Mesendoderm (in vitro differentiated cells): ENCODE measurements at regions not wholly inside any gene's neighbourhood (a gene's known extent, or its start where the extent isn't known, plus 50 kb on each side); places are given as distances from the start of the nearest gene placed in this dataset.
A peak's percentile ranks its signal among the peaks of the same experiment; 100 is the strongest.
"Not testable (repeated sequence)": the region's sequence is repeated elsewhere in the genome, so short reads cannot be mapped to it uniquely, and the experiment has no call there.

ENCODE experiments used
- DNase-seq: peaks from one replicate; pipeline ENCODE4 v3.0.0; 2013
- H2AK5ac ChIP-seq: 2 replicates; pipeline ENCODE4 v1.6.1; 2013; ENCODE audit warnings: low read length, inconsistent platforms
- H2BK120ac ChIP-seq: 2 replicates; pipeline ENCODE4 v1.6.1; 2013; ENCODE audit warnings: low read depth, mild to moderate bottlenecking, low read length, moderate library complexity, mixed read lengths
- H2BK15ac ChIP-seq: replicated peaks from 2 replicates; pipeline ENCODE4 v1.6.1; 2013; ENCODE audit warnings: low read depth, mild to moderate bottlenecking, moderate library complexity
- H2BK5ac ChIP-seq: 2 replicates; pipeline ENCODE4 v1.6.1; 2013; ENCODE audit warnings: low read length, inconsistent platforms
- H3K18ac ChIP-seq: 2 replicates; pipeline ENCODE4 v1.6.1; 2013; ENCODE audit warnings: mild to moderate bottlenecking, low read length, mixed read lengths
- H3K23ac ChIP-seq: one replicate; pipeline ENCODE4 v1.6.1; 2013; ENCODE audit warnings: low read length
- H3K27ac ChIP-seq: 2 replicates; pipeline ENCODE4 v1.5.1; 2013; ENCODE audit warnings: low read depth, mild to moderate bottlenecking, inconsistent platforms, low read length, moderate library complexity
- H3K27me3 ChIP-seq: 2 replicates; pipeline ENCODE4 v1.6.1; 2013; ENCODE audit warnings: low read length, control low read depth, mild to moderate bottlenecking, inconsistent platforms; ENCODE audit not compliant: insufficient read depth, poor library complexity
- H3K36me3 ChIP-seq: 2 replicates; pipeline ENCODE4 v1.6.1; 2013; ENCODE audit warnings: low read length, inconsistent platforms; ENCODE audit not compliant: control insufficient read depth, insufficient read depth
- H3K4ac ChIP-seq: one replicate; pipeline ENCODE4 v1.6.1; 2013; ENCODE audit warnings: low read depth, mild to moderate bottlenecking, low read length, moderate library complexity
- H3K4me1 ChIP-seq: 2 replicates; pipeline ENCODE4 v1.6.1; 2013; ENCODE audit warnings: low read depth, low read length, inconsistent platforms; ENCODE audit not compliant: control insufficient read depth
- H3K4me2 ChIP-seq: 2 replicates; pipeline ENCODE4 v1.6.1; 2013; ENCODE audit warnings: low read length
- H3K4me3 ChIP-seq: 2 replicates; pipeline ENCODE4 v1.5.1; 2013; ENCODE audit warnings: mild to moderate bottlenecking, low read length
- H3K56ac ChIP-seq: one replicate; pipeline ENCODE4 v1.6.1; 2013; ENCODE audit warnings: low read length
- H3K79me1 ChIP-seq: 2 replicates; pipeline ENCODE4 v1.6.1; 2013; ENCODE audit warnings: low read length, inconsistent platforms
- H3K79me2 ChIP-seq: 2 replicates; pipeline ENCODE4 v1.6.1; 2013; ENCODE audit warnings: mild to moderate bottlenecking, low read length; ENCODE audit not compliant: control insufficient read depth, insufficient read depth
- H3K9ac ChIP-seq: 2 replicates; pipeline ENCODE4 v1.6.1; 2013; ENCODE audit warnings: low read length, inconsistent platforms
- H4K5ac ChIP-seq: one replicate; pipeline ENCODE4 v1.6.1; 2013; ENCODE audit warnings: low read length
- H4K8ac ChIP-seq: one replicate; pipeline ENCODE4 v1.6.1; 2013; ENCODE audit warnings: low read depth, mild to moderate bottlenecking, control low read depth, low read length, moderate library complexity
- WGBS: extraction: QIAGEN DNeasy Blood & Tissue Kit; methylation state at CpG from one replicate; pipeline ENCODE4 v1.1.7; 2013; ENCODE audit warnings: low lambda C conversion rate, missing lambda C conversion rate; ENCODE audit not compliant: insufficient coverage; ENCODE audit errors: extremely low coverage; 5-methylcytosine and 5-hydroxymethylcytosine counted together

DNA sequence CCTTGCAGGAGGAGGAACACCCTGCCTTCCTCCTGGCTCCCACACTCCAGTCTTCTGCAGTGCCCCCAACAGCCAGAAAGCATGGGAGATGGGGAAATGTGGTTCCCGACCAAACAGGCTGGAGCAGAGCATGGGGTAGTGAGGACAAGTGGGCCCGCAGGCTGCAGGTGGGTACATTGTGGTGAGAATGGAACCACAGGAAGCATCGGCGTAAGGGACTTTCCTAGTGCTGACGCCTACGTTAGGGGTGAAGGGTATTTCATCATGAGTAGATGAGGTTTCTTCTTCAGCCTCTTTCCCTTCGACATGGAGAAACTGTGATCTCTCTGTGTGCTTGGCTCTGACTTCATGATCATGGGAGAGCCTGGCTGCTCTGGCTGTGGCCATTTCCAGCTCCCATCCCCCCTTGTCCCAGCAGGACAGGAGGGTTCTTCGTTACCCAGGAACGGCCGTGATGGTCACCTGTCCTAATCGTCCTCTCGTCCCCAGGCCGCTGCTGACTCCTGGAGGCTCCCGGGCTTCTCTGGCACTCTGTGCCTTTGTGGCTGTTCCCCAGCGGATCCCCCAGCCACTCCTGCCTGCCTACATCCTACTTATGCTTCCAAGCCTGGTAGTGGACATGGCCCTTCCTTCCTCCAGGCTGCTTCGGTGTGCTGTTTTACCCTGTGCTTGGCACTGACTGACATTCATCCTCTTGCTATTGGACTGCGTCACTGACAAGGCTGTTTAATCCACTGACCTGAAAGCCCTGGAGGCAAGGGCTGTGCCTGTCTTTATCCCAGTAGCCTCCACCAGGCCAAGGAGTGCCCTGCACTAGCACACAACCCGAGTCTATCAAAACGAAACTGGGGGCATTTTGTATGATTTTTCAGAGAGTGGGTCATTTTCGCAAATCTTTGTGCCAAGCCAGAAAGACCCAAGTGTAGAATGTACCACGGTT is 65.2 kb upstream of the CECR2 start:
- Histone ChIP-seq H4K8ac (no peak overlapping the region), H3K4me3 (no peak overlapping the region), H3K23ac (no peak overlapping the region), H2AK5ac (no peak overlapping the region), H3K27me3 (no peaks in the 10 kb centered on the region), H3K9ac (no peak overlapping the region), H4K5ac (no peak overlapping the region), H3K4me2 (no peak overlapping the region), H3K36me3 (no peaks in the 10 kb centered on the region), H2BK120ac (no peak overlapping the region), H3K79me2 (no peaks in the 10 kb centered on the region), H2BK15ac (no peak overlapping the region), H3K18ac (no peak overlapping the region), H3K56ac (peak overlapping the region; percentile 31), H3K79me1 (no peaks in the 10 kb centered on the region), H3K4me1 (peaks cover 4% of the 10 kb centered on the region), H2BK5ac (no peak overlapping the region), H3K4ac (no peak overlapping the region), H3K27ac (no peak overlapping the region)
- no CpG with 5 or more reads among the region's 21 CpGs for WGBS
- DNase-seq: no peak

DNA sequence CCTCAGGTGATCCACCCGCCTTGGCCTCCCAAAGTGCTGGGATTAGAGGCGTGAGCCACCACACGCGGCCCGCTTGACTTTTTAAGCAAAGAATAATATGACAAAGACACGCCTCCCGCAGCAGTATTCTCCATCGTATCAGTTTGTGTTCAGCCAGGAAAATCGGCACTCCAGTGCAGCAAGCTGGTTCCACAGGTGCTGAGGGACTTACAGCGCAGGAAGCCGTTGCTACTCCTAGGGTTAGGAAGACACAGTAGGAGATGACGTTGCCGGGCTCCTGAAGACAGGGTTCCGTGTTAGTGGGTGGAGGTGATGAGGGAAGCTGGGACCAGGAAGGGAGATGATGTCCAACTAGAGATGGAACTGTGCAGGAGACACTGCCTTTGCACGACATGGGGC is 65.8 kb upstream of the CECR2 start:
- Histone ChIP-seq H3K4me2 (no peak overlapping the region), H2BK5ac (no peak overlapping the region), H3K27me3 (no peaks in the 10 kb centered on the region), H2BK120ac (no peak overlapping the region), H3K4me3 (no peak overlapping the region), H3K9ac (no peak overlapping the region), H3K27ac (no peak overlapping the region), H3K56ac (no peak overlapping the region), H3K36me3 (no peaks in the 10 kb centered on the region), H3K79me1 (no peaks in the 10 kb centered on the region), H4K5ac (no peak overlapping the region), H2AK5ac (no peak overlapping the region), H3K4ac (no peak overlapping the region), H2BK15ac (no peak overlapping the region), H3K79me2 (no peaks in the 10 kb centered on the region), H3K18ac (no peak overlapping the region), H3K4me1 (peaks cover 4% of the 10 kb centered on the region), H4K8ac (no peak overlapping the region), H3K23ac (no peak overlapping the region)
- no CpG with 5 or more reads among the region's 15 CpGs for WGBS
- no peak for DNase-seq

DNA sequence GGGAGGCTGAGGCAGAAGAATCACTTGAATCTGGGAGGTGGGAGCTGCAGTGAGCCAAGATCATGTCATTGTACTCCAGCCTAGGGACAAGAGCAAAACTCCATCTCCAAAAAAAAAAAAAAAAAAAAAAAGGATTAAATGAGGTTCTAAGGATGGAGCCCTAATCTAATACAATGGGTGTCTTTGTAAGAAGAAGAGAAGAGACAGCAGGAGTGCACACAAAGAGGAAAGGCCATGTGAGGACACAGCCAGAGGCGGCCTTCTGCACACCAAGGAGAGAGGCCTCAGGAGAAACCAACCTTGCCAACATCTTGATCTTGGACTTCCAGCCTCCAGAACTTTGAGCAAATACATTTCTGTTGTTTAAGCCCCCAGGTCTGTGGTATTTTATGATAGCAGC is 66.6 kb upstream of the CECR2 start:
- no peak overlapping the region for H4K8ac ChIP-seq
- no peak overlapping the region for H2BK5ac ChIP-seq
- H3K4me3 ChIP-seq: no peak overlapping the region
- H3K79me1 ChIP-seq: no peaks in the 10 kb centered on the region
- no peak overlapping the region for H2AK5ac ChIP-seq
- H3K23ac ChIP-seq: no peak overlapping the region
- no CpG with 5 or more reads among the region's 1 CpG for WGBS
- no peaks in the 10 kb centered on the region for H3K27me3 ChIP-seq
- H3K18ac ChIP-seq: no peak overlapping the region
- H3K4me2 ChIP-seq: no peak overlapping the region
- H3K27ac ChIP-seq: no peak overlapping the region
- no peaks in the 10 kb centered on the region for H3K36me3 ChIP-seq
- no peak overlapping the region for H2BK120ac ChIP-seq
- H3K9ac ChIP-seq: no peak overlapping the region
- H3K4ac ChIP-seq: no peak overlapping the region
- no peak overlapping the region for H2BK15ac ChIP-seq
- H3K56ac ChIP-seq: no peak overlapping the region
- no peak for DNase-seq
- peaks cover 4% of the 10 kb centered on the region for H3K4me1 ChIP-seq
- no peaks in the 10 kb centered on the region for H3K79me2 ChIP-seq
- no peak overlapping the region for H4K5ac ChIP-seq

GRCh38 chr22:17300926-17301325 is 68.3 kb upstream of the CECR2 start:
- H3K56ac ChIP-seq: no peak overlapping the region
- no peak overlapping the region for H4K5ac ChIP-seq
- no peak overlapping the region for H2BK5ac ChIP-seq
- H4K8ac ChIP-seq: no peak overlapping the region
- H3K9ac ChIP-seq: no peak overlapping the region
- H3K4me3 ChIP-seq: no peak overlapping the region
- DNase-seq: no peak
- H3K79me1 ChIP-seq: no peaks in the 10 kb centered on the region
- H3K27ac ChIP-seq: no peak overlapping the region
- no peaks in the 10 kb centered on the region for H3K79me2 ChIP-seq
- no peaks in the 10 kb centered on the region for H3K4me1 ChIP-seq
- H3K4ac ChIP-seq: no peak overlapping the region
- no peak overlapping the region for H2BK15ac ChIP-seq
- H3K36me3 ChIP-seq: no peaks in the 10 kb centered on the region
- WGBS: no CpG with 5 or more reads among the region's 2 CpGs
- no peak overlapping the region for H2BK120ac ChIP-seq
- no peak overlapping the region for H3K18ac ChIP-seq
- H2AK5ac ChIP-seq: no peak overlapping the region
- no peaks in the 10 kb centered on the region for H3K27me3 ChIP-seq
- no peak overlapping the region for H3K23ac ChIP-seq
- H3K4me2 ChIP-seq: no peak overlapping the region

- H3K79me2 ChIP-seq, H2AK5ac ChIP-seq, H3K36me3 ChIP-seq: not testable (repeated sequence)
Observed at GRCh38 chr22:17298805-17299502, 70.3 kb upstream of the CECR2 start.

More at GRCh38 chr22:17298805-17299502, 70.3 kb upstream of the CECR2 start:
- H2BK5ac ChIP-seq, H3K4me3 ChIP-seq, H3K4me1 ChIP-seq, DNase-seq, H3K79me1 ChIP-seq, H3K27me3 ChIP-seq, H4K5ac ChIP-seq, H4K8ac ChIP-seq, H3K18ac ChIP-seq, H2BK120ac ChIP-seq, H3K9ac ChIP-seq, H2BK15ac ChIP-seq, H3K56ac ChIP-seq, H3K4me2 ChIP-seq, H3K23ac ChIP-seq, H3K4ac ChIP-seq, H3K27ac ChIP-seq: not testable (repeated sequence)
- no CpG with 5 or more reads among the region's 7 CpGs for WGBS
